ENCODE measurements at regions not wholly inside any gene's neighbourhood (a gene's known extent, or its start where the extent isn't known, plus 50 kb on each side); places are given as distances from the start of the nearest gene placed in this dataset.

- TF ChIP-seq CTCF (IDR thresholded peaks at IDR 0.05; ENCODE audit: insufficient read depth, low read length, poor library complexity, severe bottlenecking) (peak; percentile 25), EZH2phosphoT487 (conservative IDR thresholded peaks at IDR 0.05; ENCODE audit: low read length) (no peak)
These were observed 61.8 kb downstream of the COX7C start for GRCh38 chr5:86679529-86679928.
